ENCODE measurements at regions not wholly inside any gene's neighbourhood (a gene's known extent, or its start where the extent isn't known, plus 50 kb on each side); places are given as distances from the start of the nearest gene placed in this dataset.

- TF ChIP-seq POLR2AphosphoS5 (IDR thresholded peaks at IDR 0.05; ENCODE audit: low read depth, low read length), result no peak
- no peak for TF ChIP-seq REST (IDR thresholded peaks at IDR 0.05; ENCODE audit: insufficient read depth in 1 of 2, low read depth in 2 of 2, low read length in 2 of 2)
- no peak for TF ChIP-seq TAF1 (IDR thresholded peaks at IDR 0.05; ENCODE audit: borderline replicate concordance, insufficient read depth, low read length)
- no peak for TF ChIP-seq FOXP2 (optimal IDR thresholded peaks at IDR 0.05; ENCODE audit: borderline replicate concordance, extremely low read depth, extremely low read length, insufficient read depth)
These were observed 127.7 kb downstream of the SPRY2 start for GRCh38 chr13:80213201-80213600.

All from PFSK-1 (cell line).